IPS DF 19.7 (cell line): ENCODE measurements at regions not wholly inside any gene's neighbourhood (a gene's known extent, or its start where the extent isn't known, plus 50 kb on each side); places are given as distances from the start of the nearest gene placed in this dataset.
"Not testable (repeated sequence)": the region's sequence is repeated elsewhere in the genome, so short reads cannot be mapped to it uniquely, and the experiment has no call there.

Source experiments
- DNase-seq: peaks from one replicate; pipeline ENCODE4 v3.0.0-alpha.2; 2013; ENCODE audit warnings: low read depth, low spot score

- DNase-seq, result not testable (repeated sequence)
Observed at GRCh38 chr7:138220321-138220720, 144.1 kb downstream of the AKR1D1 start.

- DNase-seq, result not testable (repeated sequence)
Observed at GRCh38 chr7:138221388-138221787, 145.1 kb downstream of the AKR1D1 start.

GRCh38 chr7:138223402-138223879 is 147.2 kb downstream of the AKR1D1 start:
- DNase-seq, result no peak

- no peak for DNase-seq
Observed at GRCh38 chr7:138226001-138226476, 149.8 kb downstream of the AKR1D1 start.

GRCh38 chr7:138226745-138227279 is 150.6 kb downstream of the AKR1D1 start:
- DNase-seq, result no peak

GRCh38 chr7:138228119-138228518 is 151.9 kb downstream of the AKR1D1 start:
- no peak for DNase-seq

GRCh38 chr7:138228769-138229168 is 152.5 kb downstream of the AKR1D1 start:
- DNase-seq, result no peak

- no peak for DNase-seq
Observed at GRCh38 chr7:138233189-138233588, 156.9 kb downstream of the AKR1D1 start.

- DNase-seq, result no peak
Observed at GRCh38 chr7:138235207-138235606, 158.9 kb downstream of the AKR1D1 start.

GRCh38 chr7:138237995-138238394 is 161.7 kb downstream of the AKR1D1 start:
- DNase-seq, result no peak

- DNase-seq, result no peak
Observed at GRCh38 chr7:138238734-138239659, 162.7 kb downstream of the AKR1D1 start.

- peak; percentile 99 for DNase-seq
Observed at GRCh38 chr7:138243430-138243829, 167.2 kb downstream of the AKR1D1 start.

GRCh38 chr7:138243836-138244235 is 167.6 kb downstream of the AKR1D1 start:
- no peak for DNase-seq

GRCh38 chr7:138244606-138245005 is 168.3 kb downstream of the AKR1D1 start:
- no peak for DNase-seq

- no peak for DNase-seq
Observed at GRCh38 chr7:138245216-138245615, 169.0 kb downstream of the AKR1D1 start.

- DNase-seq, result no peak
Observed at GRCh38 chr7:138245682-138246081, 169.4 kb downstream of the AKR1D1 start.

- no peak for DNase-seq
Observed at GRCh38 chr7:138246428-138246827, 170.2 kb downstream of the AKR1D1 start.

GRCh38 chr7:138247081-138247480 is 170.8 kb downstream of the AKR1D1 start:
- no peak for DNase-seq

GRCh38 chr7:138247568-138248333 is 171.5 kb downstream of the AKR1D1 start:
- DNase-seq, result no peak

- no peak for DNase-seq
Observed at GRCh38 chr7:138248609-138249008, 172.3 kb downstream of the AKR1D1 start.

- DNase-seq, result no peak
Observed at GRCh38 chr7:138249975-138250374, 173.7 kb downstream of the AKR1D1 start.

GRCh38 chr7:138252666-138253065 is 176.4 kb downstream of the AKR1D1 start:
- DNase-seq, result not testable (repeated sequence)
